Kidney (tissue), 13 donors: ENCODE measurements at regions not wholly inside any gene's neighbourhood (a gene's known extent, or its start where the extent isn't known, plus 50 kb on each side); places are given as distances from the start of the nearest gene placed in this dataset.
A peak's percentile ranks its signal among the peaks of the same experiment; 100 is the strongest.
"Not testable (repeated sequence)": the region's sequence is repeated elsewhere in the genome, so short reads cannot be mapped to it uniquely, and the experiment has no call there.

Experiments
- DNase-seq, 5 donors: peaks; one replicate each; pipeline ENCODE4 v3.0.0-alpha.2; 2013 to 2020
- FAIRE-seq: peaks from 2 replicates; lab custom pipeline; 2012; peaks lifted over from hg19 to GRCh38; lab: Jason Lieb, UNC
- H3K27ac ChIP-seq, 2 donors: one replicate each; pipeline ENCODE4 v1.7.0; 2013; ENCODE audit warnings: low read depth in 2 of 2, low read length in 2 of 2, inconsistent platforms in 1 of 2
- H3K27me3 ChIP-seq: one replicate; pipeline ENCODE4 v1.7.1; 2013; ENCODE audit warnings: low read length, inconsistent platforms; ENCODE audit not compliant: control insufficient read depth, insufficient read depth
- H3K36me3 ChIP-seq, 3 donors: one replicate each; pipeline versions ENCODE4 v1.7.0 to v1.7.1; 2013; ENCODE audit warnings: low read length in 3 of 3, control low read depth in 1 of 3, inconsistent platforms in 1 of 3; ENCODE audit not compliant: insufficient read depth in 3 of 3, control insufficient read depth in 2 of 3
- H3K4me1 ChIP-seq, 3 donors: one replicate each; pipeline versions ENCODE4 v1.7.0 to v1.7.1; 2013; ENCODE audit warnings: low read length in 3 of 3, inconsistent platforms in 1 of 3, low read depth in 1 of 3; ENCODE audit not compliant: control insufficient read depth in 2 of 3, insufficient read depth in 2 of 3
- H3K4me3 ChIP-seq, 3 donors: one replicate each; pipeline versions ENCODE4 v1.7.0 to v1.8.1; 2013; ENCODE audit warnings: low read length in 3 of 3, control low read depth in 1 of 3, inconsistent platforms in 1 of 3
- H3K9ac ChIP-seq, 3 donors: one replicate each; pipeline versions ENCODE4 v1.7.0 to v1.7.1; 2013; ENCODE audit warnings: low read length in 3 of 3, control low read depth in 1 of 3, inconsistent platforms in 1 of 3
- H3K9me3 ChIP-seq, 3 donors: one replicate each; pipeline versions ENCODE4 v1.7.0 to v1.7.1; 2013; ENCODE audit warnings: low read length in 3 of 3, control low read depth in 1 of 3, inconsistent platforms in 1 of 3; ENCODE audit not compliant: control insufficient read depth in 2 of 3, insufficient read depth in 1 of 3
- intact Hi-C: fragments of 100-400 bp; cut with DNase I; formaldehyde crosslinking; loops from one replicate; pipeline ENCODE4 v1.11.1; 2022
- TF ChIP-seq, protein P1 (sequence below): IDR thresholded peaks from 3 replicates; pipeline ENCODE4 v1.5.1; 2012; ENCODE audit warnings: mild to moderate bottlenecking, moderate library complexity, borderline replicate concordance; ENCODE audit not compliant: insufficient read depth; ENCODE audit errors: extremely low read depth
- donor health status: control.
- donor health status: control.
- donor health status: control.
- donor health status: control.
- donor health status: control.
- donor health status: DM: yes; HTN: yes; CAD: no.
- donor health status: Normal renal cell carcinoma (clear cell type).

DNA sequence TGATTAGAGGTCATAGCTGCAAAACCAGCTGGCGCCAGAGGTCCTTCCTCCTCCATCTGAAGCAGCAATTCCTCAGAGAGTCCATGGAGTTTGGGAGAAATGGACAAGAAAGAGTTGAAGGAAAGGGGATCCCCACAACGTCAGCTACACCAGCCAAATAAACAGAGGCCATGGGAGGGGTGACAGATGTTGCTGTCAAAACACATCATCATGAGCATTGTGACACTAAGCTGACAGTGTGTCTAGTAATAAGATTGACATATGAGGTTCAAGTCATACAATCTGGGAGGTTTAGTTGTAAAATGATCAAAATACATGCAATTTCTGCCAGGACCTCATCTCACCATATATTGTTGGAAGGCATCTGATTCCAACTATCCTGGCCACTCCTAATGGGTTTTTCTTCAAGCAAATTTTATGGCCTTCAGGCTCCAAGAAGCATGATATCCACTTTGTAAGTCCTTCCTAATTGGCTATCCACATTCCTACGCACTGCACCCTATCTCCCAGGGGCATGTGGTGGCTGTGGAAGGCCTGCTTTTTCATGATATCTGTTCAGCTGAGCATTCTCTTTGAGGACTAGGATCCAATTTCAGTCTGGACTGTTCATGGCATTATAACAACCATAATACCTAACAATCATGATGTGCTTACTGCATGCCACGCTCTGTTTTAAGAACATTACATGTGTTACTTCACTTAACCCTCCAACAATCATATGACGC is 335.0 kb upstream of the ID2 start:
- FAIRE-seq (no peak), DNase-seq (no peak)
- H3K4me3 ChIP-seq: no peak overlapping the region
- no peaks in the 10 kb centered on the region for H3K9me3 ChIP-seq
- intact Hi-C loops: no loop called here
- no peaks in the 10 kb centered on the region for H3K4me1 ChIP-seq
- H3K27ac ChIP-seq: no peak overlapping the region
- no peaks in the 10 kb centered on the region for H3K36me3 ChIP-seq
- TF ChIP-seq, protein P1, sequence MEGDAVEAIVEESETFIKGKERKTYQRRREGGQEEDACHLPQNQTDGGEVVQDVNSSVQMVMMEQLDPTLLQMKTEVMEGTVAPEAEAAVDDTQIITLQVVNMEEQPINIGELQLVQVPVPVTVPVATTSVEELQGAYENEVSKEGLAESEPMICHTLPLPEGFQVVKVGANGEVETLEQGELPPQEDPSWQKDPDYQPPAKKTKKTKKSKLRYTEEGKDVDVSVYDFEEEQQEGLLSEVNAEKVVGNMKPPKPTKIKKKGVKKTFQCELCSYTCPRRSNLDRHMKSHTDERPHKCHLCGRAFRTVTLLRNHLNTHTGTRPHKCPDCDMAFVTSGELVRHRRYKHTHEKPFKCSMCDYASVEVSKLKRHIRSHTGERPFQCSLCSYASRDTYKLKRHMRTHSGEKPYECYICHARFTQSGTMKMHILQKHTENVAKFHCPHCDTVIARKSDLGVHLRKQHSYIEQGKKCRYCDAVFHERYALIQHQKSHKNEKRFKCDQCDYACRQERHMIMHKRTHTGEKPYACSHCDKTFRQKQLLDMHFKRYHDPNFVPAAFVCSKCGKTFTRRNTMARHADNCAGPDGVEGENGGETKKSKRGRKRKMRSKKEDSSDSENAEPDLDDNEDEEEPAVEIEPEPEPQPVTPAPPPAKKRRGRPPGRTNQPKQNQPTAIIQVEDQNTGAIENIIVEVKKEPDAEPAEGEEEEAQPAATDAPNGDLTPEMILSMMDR: no peak
- no peaks in the 10 kb centered on the region for H3K27me3 ChIP-seq
- no peak overlapping the region for H3K9ac ChIP-seq

DNA sequence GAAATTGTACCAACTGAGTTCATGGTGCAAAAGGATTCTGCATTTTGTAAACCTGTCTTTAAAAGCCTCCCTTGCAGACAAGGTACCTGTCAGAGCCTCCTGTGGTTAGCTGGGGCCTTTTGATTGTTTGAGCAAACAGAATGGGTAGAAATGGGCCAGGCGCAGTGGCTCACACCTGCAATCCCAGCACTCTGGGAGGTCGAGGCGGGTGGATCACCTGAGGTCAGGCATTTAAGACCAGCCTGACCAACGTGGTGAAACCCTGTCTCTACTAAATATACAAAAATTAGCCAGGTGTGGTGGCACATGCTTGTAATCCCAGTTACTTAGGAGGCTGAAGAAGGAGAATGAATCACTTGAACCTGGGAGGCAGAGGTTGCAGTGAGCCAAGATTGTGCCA is 332.9 kb upstream of the ID2 start:
- H3K4me3 ChIP-seq, H3K9ac ChIP-seq, DNase-seq, intact Hi-C loops, FAIRE-seq, H3K27me3 ChIP-seq, H3K9me3 ChIP-seq, H3K27ac ChIP-seq, H3K36me3 ChIP-seq, H3K4me1 ChIP-seq: not testable (repeated sequence)

DNA sequence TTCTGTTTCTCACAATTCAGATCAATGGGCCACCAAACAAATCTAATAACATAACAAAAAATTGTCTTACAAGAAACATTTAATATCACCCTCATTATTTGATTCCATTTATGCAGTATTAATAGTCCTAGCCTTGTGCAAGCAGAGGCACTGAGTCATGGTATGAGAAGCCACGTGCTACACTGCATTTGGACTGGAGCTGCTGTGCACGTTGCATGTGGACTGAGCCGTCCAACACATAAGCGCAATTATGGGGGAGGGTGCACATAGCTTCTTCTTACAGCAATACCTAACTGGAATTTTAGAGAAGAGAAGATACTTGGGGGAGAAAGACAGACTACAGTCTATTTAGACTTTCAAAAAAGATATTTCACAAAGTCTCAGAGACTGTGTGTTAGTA is 329.6 kb upstream of the ID2 start:
- Histone ChIP-seq H3K4me3 (no peak overlapping the region), H3K4me1 (no peaks in the 10 kb centered on the region), H3K27me3 (no peaks in the 10 kb centered on the region), H3K36me3 (no peaks in the 10 kb centered on the region), H3K27ac (no peak overlapping the region), H3K9ac (no peak overlapping the region), H3K9me3 (no peaks in the 10 kb centered on the region)
- DNase-seq (peak in 1 of 5 donors; percentile 2), FAIRE-seq (no peak)
- TF ChIP-seq, protein P1: no peak
- intact Hi-C loops: no loop called here

DNA sequence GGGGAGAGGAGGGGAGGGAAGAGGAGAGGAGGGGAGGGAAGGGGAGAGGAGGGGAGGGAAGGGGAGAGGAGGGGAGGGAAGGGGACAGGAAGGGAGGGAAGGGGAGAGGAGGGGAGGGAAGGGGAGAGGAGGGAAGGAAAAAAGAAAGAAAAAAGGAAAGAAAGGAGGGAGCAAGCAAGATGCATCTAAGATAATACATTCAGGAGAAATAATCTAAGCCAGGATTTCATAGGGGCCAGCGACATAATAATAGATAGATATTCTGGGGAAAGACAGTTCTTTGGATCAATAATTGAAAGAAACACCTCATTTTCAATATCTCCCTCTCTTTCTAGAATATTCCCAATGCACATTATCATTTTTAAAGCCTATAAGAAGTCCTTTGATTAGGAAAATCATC is 328.9 kb upstream of the ID2 start:
- TF ChIP-seq, protein P1: no peak
- no peak for FAIRE-seq
- H3K27me3 ChIP-seq: no peaks in the 10 kb centered on the region
- no peak for DNase-seq
- no peaks in the 10 kb centered on the region for H3K9me3 ChIP-seq
- no peak overlapping the region for H3K9ac ChIP-seq
- H3K27ac ChIP-seq: no peak overlapping the region
- H3K4me3 ChIP-seq: no peak overlapping the region
- intact Hi-C loops: no loop called here
- no peaks in the 10 kb centered on the region for H3K4me1 ChIP-seq
- no peaks in the 10 kb centered on the region for H3K36me3 ChIP-seq
